Esophagus squamous epithelium (tissue), 4 donors: ENCODE measurements at regions not wholly inside any gene's neighbourhood (a gene's known extent, or its start where the extent isn't known, plus 50 kb on each side); places are given as distances from the start of the nearest gene placed in this dataset.

Experiments used
- POLR2A ChIP-seq, 4 donors: fragments of 450-650 bp; IDR thresholded peaks; one replicate each; pipeline ENCODE4 v1.6.1; 2017; ENCODE audit warnings: antibody characterized with exemption in 4 of 4, mild to moderate bottlenecking in 4 of 4, moderate library complexity in 3 of 4
- TF ChIP-seq, protein P1 (sequence below), 6 experiments: fragments of 450-650 bp in 4 of 6; fragments of 200-600 bp in 2 of 6; sonication (generic) in 2 of 6; IDR thresholded peaks; one replicate each; pipeline ENCODE4 v1.5.1; 2016 to 2019; ENCODE audit warnings: antibody characterized with exemption in 6 of 6, mild to moderate bottlenecking in 4 of 6, moderate library complexity in 4 of 6

DNA sequence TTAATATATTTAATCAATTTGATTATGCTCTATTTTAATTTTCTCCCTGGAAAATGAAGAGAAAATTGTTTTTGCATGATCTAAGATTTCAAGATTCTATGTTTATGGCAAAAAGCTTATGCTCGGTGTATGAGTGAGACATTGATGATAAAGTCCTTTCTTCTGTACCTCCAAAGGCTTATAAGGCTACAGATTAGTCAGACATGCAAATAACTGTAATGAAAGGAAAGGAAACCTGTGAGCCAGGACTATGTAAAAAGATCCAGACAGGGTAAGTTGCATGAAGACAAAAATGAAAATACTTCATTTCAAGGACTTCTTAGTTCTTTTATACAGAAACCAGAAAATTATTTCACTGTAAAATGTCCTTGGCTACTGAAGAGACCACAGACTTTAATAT is 52.2 kb upstream of the EDIL3 start:
- TF ChIP-seq POLR2A (IDR thresholded peaks at IDR 0.05): no peak
- TF ChIP-seq, protein P1, sequence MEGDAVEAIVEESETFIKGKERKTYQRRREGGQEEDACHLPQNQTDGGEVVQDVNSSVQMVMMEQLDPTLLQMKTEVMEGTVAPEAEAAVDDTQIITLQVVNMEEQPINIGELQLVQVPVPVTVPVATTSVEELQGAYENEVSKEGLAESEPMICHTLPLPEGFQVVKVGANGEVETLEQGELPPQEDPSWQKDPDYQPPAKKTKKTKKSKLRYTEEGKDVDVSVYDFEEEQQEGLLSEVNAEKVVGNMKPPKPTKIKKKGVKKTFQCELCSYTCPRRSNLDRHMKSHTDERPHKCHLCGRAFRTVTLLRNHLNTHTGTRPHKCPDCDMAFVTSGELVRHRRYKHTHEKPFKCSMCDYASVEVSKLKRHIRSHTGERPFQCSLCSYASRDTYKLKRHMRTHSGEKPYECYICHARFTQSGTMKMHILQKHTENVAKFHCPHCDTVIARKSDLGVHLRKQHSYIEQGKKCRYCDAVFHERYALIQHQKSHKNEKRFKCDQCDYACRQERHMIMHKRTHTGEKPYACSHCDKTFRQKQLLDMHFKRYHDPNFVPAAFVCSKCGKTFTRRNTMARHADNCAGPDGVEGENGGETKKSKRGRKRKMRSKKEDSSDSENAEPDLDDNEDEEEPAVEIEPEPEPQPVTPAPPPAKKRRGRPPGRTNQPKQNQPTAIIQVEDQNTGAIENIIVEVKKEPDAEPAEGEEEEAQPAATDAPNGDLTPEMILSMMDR (IDR thresholded peaks at IDR 0.05): no peak
